ENCODE measurements at regions not wholly inside any gene's neighbourhood (a gene's known extent, or its start where the extent isn't known, plus 50 kb on each side); places are given as distances from the start of the nearest gene placed in this dataset.

- DNase-seq (no peak), FAIRE-seq (no peak)
- Histone ChIP-seq H3K4me3 (ENCODE audit: low read depth in 1 of 3, low read length in 3 of 3) (no peak overlapping the region), H3K27ac (ENCODE audit: low read depth in 1 of 3, low read length in 2 of 3) (no peak overlapping the region), H3K9me3 (ENCODE audit: control insufficient read depth in 2 of 2, insufficient read depth in 1 of 2, low read depth in 1 of 2, low read length in 1 of 2) (no peaks in the 10 kb centered on the region), H3K36me3 (ENCODE audit: control insufficient read depth in 3 of 3, insufficient read depth in 2 of 3, low read depth in 1 of 3, low read length in 3 of 3) (no peaks in the 10 kb centered on the region), H3K27me3 (ENCODE audit: control insufficient read depth in 3 of 3, insufficient read depth in 3 of 3, low read length in 3 of 3) (no peaks in the 10 kb centered on the region), H3K4me1 (ENCODE audit: control insufficient read depth in 3 of 3, insufficient read depth in 2 of 3, low read depth in 1 of 3, low read length in 2 of 3) (no peaks in the 10 kb centered on the region)
- WGBS, 3 donors: 37 to 55% (median 38%) methylated on average over 3 of the region's 3 CpGs
Measured at GRCh38 chr16:60815865-60816264, 1220.4 kb downstream of the CDH8 start.

GRCh38 chr16:60815033-60815432, 1221.2 kb downstream of the CDH8 start:
- no peaks in the 10 kb centered on the region for H3K36me3 ChIP-seq (ENCODE audit: control insufficient read depth in 3 of 3, insufficient read depth in 2 of 3, low read depth in 1 of 3, low read length in 3 of 3)
- H3K27me3 ChIP-seq (ENCODE audit: control insufficient read depth in 3 of 3, insufficient read depth in 3 of 3, low read length in 3 of 3): no peaks in the 10 kb centered on the region
- H3K4me1 ChIP-seq (ENCODE audit: control insufficient read depth in 3 of 3, insufficient read depth in 2 of 3, low read depth in 1 of 3, low read length in 2 of 3): no peaks in the 10 kb centered on the region
- no peak overlapping the region for H3K4me3 ChIP-seq (ENCODE audit: low read depth in 1 of 3, low read length in 3 of 3)
- no peak for DNase-seq
- no peak for FAIRE-seq
- WGBS, 3 donors: 61 to 72% (median 61%) methylated on average over 3 of the region's 3 CpGs
- H3K27ac ChIP-seq (ENCODE audit: low read depth in 1 of 3, low read length in 2 of 3): no peak overlapping the region
- H3K9me3 ChIP-seq (ENCODE audit: control insufficient read depth in 2 of 2, insufficient read depth in 1 of 2, low read depth in 1 of 2, low read length in 1 of 2): no peaks in the 10 kb centered on the region

DNA sequence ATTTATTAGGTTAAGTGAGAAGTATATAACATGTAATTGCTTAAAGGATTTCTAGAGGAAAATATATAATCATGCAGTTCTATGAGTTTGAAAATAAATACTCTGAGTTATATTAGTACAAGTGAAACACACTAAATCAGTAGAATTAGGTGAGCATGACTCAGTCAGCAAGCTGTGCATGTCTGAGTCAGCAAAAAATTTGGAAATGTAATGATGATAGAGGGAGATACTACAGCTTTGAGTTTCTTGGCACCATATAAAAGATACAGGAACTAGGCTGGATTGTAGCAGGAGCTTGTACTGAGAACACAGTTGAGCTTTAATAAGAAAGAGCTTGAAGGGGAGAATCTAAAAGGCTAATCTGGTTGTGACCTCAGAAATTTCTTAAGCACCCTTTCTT, 1224.6 kb downstream of the CDH8 start:
- no peak overlapping the region for H3K27ac ChIP-seq (ENCODE audit: low read depth in 1 of 3, low read length in 2 of 3)
- H3K4me1 ChIP-seq (ENCODE audit: control insufficient read depth in 3 of 3, insufficient read depth in 2 of 3, low read depth in 1 of 3, low read length in 2 of 3): no peaks in the 10 kb centered on the region
- no peaks in the 10 kb centered on the region for H3K27me3 ChIP-seq (ENCODE audit: control insufficient read depth in 3 of 3, insufficient read depth in 3 of 3, low read length in 3 of 3)
- no peaks in the 10 kb centered on the region for H3K9me3 ChIP-seq (ENCODE audit: control insufficient read depth in 2 of 2, insufficient read depth in 1 of 2, low read depth in 1 of 2, low read length in 1 of 2)
- FAIRE-seq (no peak), DNase-seq (no peak)
- H3K4me3 ChIP-seq (ENCODE audit: low read depth in 1 of 3, low read length in 3 of 3): no peak overlapping the region
- H3K36me3 ChIP-seq (ENCODE audit: control insufficient read depth in 3 of 3, insufficient read depth in 2 of 3, low read depth in 1 of 3, low read length in 3 of 3): no peaks in the 10 kb centered on the region

DNA sequence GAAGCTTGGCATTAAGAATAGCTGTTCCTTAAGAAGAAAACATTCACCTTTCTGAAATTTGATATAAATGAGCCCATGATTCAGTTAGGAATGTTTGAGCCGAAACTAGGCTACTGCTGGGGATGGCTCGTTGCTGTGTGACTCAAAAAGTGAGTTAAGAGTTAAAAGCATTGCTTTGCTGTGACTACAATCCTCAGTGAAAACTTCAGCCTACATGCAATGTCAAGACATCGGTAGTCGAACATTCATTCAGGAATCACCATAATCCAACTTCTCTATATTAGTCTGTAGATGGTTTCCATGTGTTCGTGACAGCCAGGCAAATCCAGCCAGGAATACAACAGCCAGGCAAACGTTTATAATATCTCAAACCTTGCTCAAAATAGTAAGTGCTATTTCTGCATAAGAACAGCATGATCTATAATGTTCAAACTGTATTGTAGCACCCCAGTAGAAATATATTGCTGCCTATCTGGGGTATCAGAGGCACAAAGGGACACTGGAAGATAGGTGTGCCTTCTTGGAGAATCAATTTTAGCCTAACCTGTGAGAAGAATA, 1225.1 kb downstream of the CDH8 start:
- Histone ChIP-seq H3K27ac (ENCODE audit: low read depth in 1 of 3, low read length in 2 of 3) (no peak overlapping the region), H3K4me1 (ENCODE audit: control insufficient read depth in 3 of 3, insufficient read depth in 2 of 3, low read depth in 1 of 3, low read length in 2 of 3) (no peaks in the 10 kb centered on the region), H3K36me3 (ENCODE audit: control insufficient read depth in 3 of 3, insufficient read depth in 2 of 3, low read depth in 1 of 3, low read length in 3 of 3) (no peaks in the 10 kb centered on the region), H3K9me3 (ENCODE audit: control insufficient read depth in 2 of 2, insufficient read depth in 1 of 2, low read depth in 1 of 2, low read length in 1 of 2) (no peaks in the 10 kb centered on the region), H3K4me3 (ENCODE audit: low read depth in 1 of 3, low read length in 3 of 3) (no peak overlapping the region), H3K27me3 (ENCODE audit: control insufficient read depth in 3 of 3, insufficient read depth in 3 of 3, low read length in 3 of 3) (no peaks in the 10 kb centered on the region)
- WGBS, 3 donors: 62 to 70% (median 64%) methylated on average over 6 of the region's 6 CpGs
- no peak for DNase-seq
- no peak for FAIRE-seq

DNA sequence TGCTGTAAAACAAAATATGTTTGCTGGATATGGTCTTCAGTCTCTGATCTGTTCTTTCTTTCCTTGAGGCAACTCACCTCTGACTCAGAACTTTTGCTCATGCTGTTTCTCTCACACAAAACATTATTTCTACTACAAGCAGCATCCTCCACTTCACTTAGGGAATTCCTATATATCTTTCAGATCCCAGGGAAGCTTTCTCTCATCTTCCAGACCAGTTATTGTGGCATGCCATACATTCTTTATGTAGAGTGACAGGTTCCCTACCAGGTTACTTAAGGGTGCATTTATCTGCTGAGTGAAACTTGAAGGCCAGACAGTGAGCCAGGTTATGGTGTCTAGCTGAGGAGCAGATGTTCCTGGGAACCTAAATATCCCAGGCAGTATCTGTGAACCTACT, 1226.0 kb downstream of the CDH8 start:
- no peak for FAIRE-seq

GRCh38 chr16:60792437-60792836, 1243.8 kb downstream of the CDH8 start:
- 36 to 54% (median 44%) methylated on average over 2 of the region's 2 CpGs for WGBS, 3 donors
- Histone ChIP-seq H3K9me3 (ENCODE audit: control insufficient read depth in 2 of 2, insufficient read depth in 1 of 2, low read depth in 1 of 2, low read length in 1 of 2) (no peaks in the 10 kb centered on the region), H3K4me1 (ENCODE audit: control insufficient read depth in 3 of 3, insufficient read depth in 2 of 3, low read depth in 1 of 3, low read length in 2 of 3) (no peaks in the 10 kb centered on the region), H3K4me3 (ENCODE audit: low read depth in 1 of 3, low read length in 3 of 3) (no peak overlapping the region), H3K27ac (ENCODE audit: low read depth in 1 of 3, low read length in 2 of 3) (no peak overlapping the region), H3K36me3 (ENCODE audit: control insufficient read depth in 3 of 3, insufficient read depth in 2 of 3, low read depth in 1 of 3, low read length in 3 of 3) (no peaks in the 10 kb centered on the region), H3K27me3 (ENCODE audit: control insufficient read depth in 3 of 3, insufficient read depth in 3 of 3, low read length in 3 of 3) (no peaks in the 10 kb centered on the region)
- FAIRE-seq (no peak), DNase-seq (no peak)

More for the DNA sequence above, 1226.0 kb downstream of the CDH8 start:
- Histone ChIP-seq H3K36me3 (ENCODE audit: control insufficient read depth in 3 of 3, insufficient read depth in 2 of 3, low read depth in 1 of 3, low read length in 3 of 3) (no peaks in the 10 kb centered on the region), H3K9me3 (ENCODE audit: control insufficient read depth in 2 of 2, insufficient read depth in 1 of 2, low read depth in 1 of 2, low read length in 1 of 2) (no peaks in the 10 kb centered on the region), H3K27ac (ENCODE audit: low read depth in 1 of 3, low read length in 2 of 3) (no peak overlapping the region), H3K27me3 (ENCODE audit: control insufficient read depth in 3 of 3, insufficient read depth in 3 of 3, low read length in 3 of 3) (no peaks in the 10 kb centered on the region), H3K4me1 (ENCODE audit: control insufficient read depth in 3 of 3, insufficient read depth in 2 of 3, low read depth in 1 of 3, low read length in 2 of 3) (no peaks in the 10 kb centered on the region), H3K4me3 (ENCODE audit: low read depth in 1 of 3, low read length in 3 of 3) (no peak overlapping the region)
- no peak for DNase-seq

DNA sequence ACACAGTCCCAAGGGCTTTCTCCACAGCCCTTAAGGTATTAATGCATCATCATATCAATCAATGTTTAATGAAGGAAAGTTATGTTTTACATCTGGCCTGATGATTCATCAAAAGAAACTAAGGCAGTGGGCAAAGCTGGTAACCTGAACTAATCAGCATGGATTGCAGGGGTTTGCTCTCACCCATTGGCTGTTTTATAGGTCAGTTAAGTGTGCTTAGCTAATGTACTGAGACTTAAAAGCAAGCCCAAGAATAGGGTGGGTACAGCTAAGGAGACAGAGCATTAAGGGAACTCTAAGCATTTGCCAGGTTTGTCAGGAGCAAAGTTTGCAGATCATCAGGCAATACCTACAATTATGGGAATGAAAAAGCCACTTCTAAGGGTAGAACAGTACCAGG, 1247.6 kb downstream of the CDH8 start:
- H3K36me3 ChIP-seq (ENCODE audit: control insufficient read depth in 3 of 3, insufficient read depth in 2 of 3, low read depth in 1 of 3, low read length in 3 of 3): no peaks in the 10 kb centered on the region
- no peaks in the 10 kb centered on the region for H3K27me3 ChIP-seq (ENCODE audit: control insufficient read depth in 3 of 3, insufficient read depth in 3 of 3, low read length in 3 of 3)
- DNase-seq (no peak), FAIRE-seq (no peak)
- no peak overlapping the region for H3K27ac ChIP-seq (ENCODE audit: low read depth in 1 of 3, low read length in 2 of 3)
- no peaks in the 10 kb centered on the region for H3K4me1 ChIP-seq (ENCODE audit: control insufficient read depth in 3 of 3, insufficient read depth in 2 of 3, low read depth in 1 of 3, low read length in 2 of 3)
- no peaks in the 10 kb centered on the region for H3K9me3 ChIP-seq (ENCODE audit: control insufficient read depth in 2 of 2, insufficient read depth in 1 of 2, low read depth in 1 of 2, low read length in 1 of 2)
- no peak overlapping the region for H3K4me3 ChIP-seq (ENCODE audit: low read depth in 1 of 3, low read length in 3 of 3)

GRCh38 chr16:60776281-60776680, 1260.0 kb downstream of the CDH8 start:
- Histone ChIP-seq H3K27me3 (ENCODE audit: control insufficient read depth in 3 of 3, insufficient read depth in 3 of 3, low read length in 3 of 3) (no peaks in the 10 kb centered on the region), H3K4me3 (ENCODE audit: low read depth in 1 of 3, low read length in 3 of 3) (no peak overlapping the region), H3K4me1 (ENCODE audit: control insufficient read depth in 3 of 3, insufficient read depth in 2 of 3, low read depth in 1 of 3, low read length in 2 of 3) (no peaks in the 10 kb centered on the region), H3K36me3 (ENCODE audit: control insufficient read depth in 3 of 3, insufficient read depth in 2 of 3, low read depth in 1 of 3, low read length in 3 of 3) (no peaks in the 10 kb centered on the region), H3K27ac (ENCODE audit: low read depth in 1 of 3, low read length in 2 of 3) (no peak overlapping the region), H3K9me3 (ENCODE audit: control insufficient read depth in 2 of 2, insufficient read depth in 1 of 2, low read depth in 1 of 2, low read length in 1 of 2) (peaks cover 0 to 3% of the 10 kb centered on the region in 2 donors)
- no peak for DNase-seq
- FAIRE-seq: no peak
- 75 to 84% (median 80%) methylated on average over 3 of the region's 3 CpGs for WGBS, 3 donors

GRCh38 chr16:60771138-60771537, 1265.1 kb downstream of the CDH8 start:
- DNase-seq: no peak
- Histone ChIP-seq H3K9me3 (ENCODE audit: control insufficient read depth in 2 of 2, insufficient read depth in 1 of 2, low read depth in 1 of 2, low read length in 1 of 2) (peaks cover 0 to 8% of the 10 kb centered on the region in 2 donors), H3K27me3 (ENCODE audit: control insufficient read depth in 3 of 3, insufficient read depth in 3 of 3, low read length in 3 of 3) (no peaks in the 10 kb centered on the region), H3K4me3 (ENCODE audit: low read depth in 1 of 3, low read length in 3 of 3) (no peak overlapping the region), H3K36me3 (ENCODE audit: control insufficient read depth in 3 of 3, insufficient read depth in 2 of 3, low read depth in 1 of 3, low read length in 3 of 3) (no peaks in the 10 kb centered on the region), H3K4me1 (ENCODE audit: control insufficient read depth in 3 of 3, insufficient read depth in 2 of 3, low read depth in 1 of 3, low read length in 2 of 3) (no peaks in the 10 kb centered on the region), H3K27ac (ENCODE audit: low read depth in 1 of 3, low read length in 2 of 3) (no peak overlapping the region)
- 83 to 90% (median 87%) methylated on average over 4 of the region's 4 CpGs for WGBS, 3 donors
- no peak for FAIRE-seq

All from small intestine (tissue), 7 donors.